MG63 (cell line): ENCODE measurements at regions not wholly inside any gene's neighbourhood (a gene's known extent, or its start where the extent isn't known, plus 50 kb on each side); places are given as distances from the start of the nearest gene placed in this dataset.

ENCODE experiments used
- DNase-seq: peaks from one replicate; pipeline ENCODE4 v3.0.0-alpha.2; 2020
- H3K27me3 ChIP-seq: fragments of 250-450 bp; sonication (Bioruptor Pico); 2 replicates; pipeline ENCODE4 v1.5.1; 2020; ENCODE audit warnings: mild to moderate bottlenecking, moderate library complexity
- H3K36me3 ChIP-seq: fragments of 250-450 bp; sonication (Bioruptor Pico); 2 replicates; pipeline ENCODE4 v1.5.1; 2020; ENCODE audit warnings: mild to moderate bottlenecking, moderate library complexity
- H3K4me3 ChIP-seq: fragments of 250-450 bp; sonication (Bioruptor Pico); 2 replicates; pipeline ENCODE4 v1.5.1; 2020; ENCODE audit warnings: mild to moderate bottlenecking, moderate library complexity
- H3K9me3 ChIP-seq: fragments of 250-450 bp; sonication (Bioruptor Pico); 2 replicates; pipeline ENCODE4 v1.5.1; 2020; ENCODE audit warnings: mild to moderate bottlenecking, moderate library complexity

- H3K36me3 ChIP-seq: no peaks in the 10 kb centered on the region
- no peak overlapping the region for H3K4me3 ChIP-seq
- H3K27me3 ChIP-seq: no peaks in the 10 kb centered on the region
- no peaks in the 10 kb centered on the region for H3K9me3 ChIP-seq
- DNase-seq: no peak
Observed at GRCh38 chr7:52512656-52513055, 522.8 kb upstream of the POM121L12 start.

GRCh38 chr7:52507546-52508255 lies 527.7 kb upstream of the POM121L12 start:
- no peak for DNase-seq
- Histone ChIP-seq H3K36me3 (no peaks in the 10 kb centered on the region), H3K27me3 (no peaks in the 10 kb centered on the region), H3K4me3 (no peak overlapping the region), H3K9me3 (no peaks in the 10 kb centered on the region)

GRCh38 chr7:52506325-52506724 lies 529.1 kb upstream of the POM121L12 start:
- Histone ChIP-seq H3K9me3 (no peaks in the 10 kb centered on the region), H3K4me3 (no peak overlapping the region), H3K27me3 (no peaks in the 10 kb centered on the region), H3K36me3 (no peaks in the 10 kb centered on the region)
- DNase-seq: no peak

- no peaks in the 10 kb centered on the region for H3K36me3 ChIP-seq
- no peak for DNase-seq
- no peaks in the 10 kb centered on the region for H3K27me3 ChIP-seq
- H3K4me3 ChIP-seq: no peak overlapping the region
- H3K9me3 ChIP-seq: no peaks in the 10 kb centered on the region
Observed at GRCh38 chr7:52504561-52504960, 530.9 kb upstream of the POM121L12 start.

GRCh38 chr7:52502281-52502680 lies 533.2 kb upstream of the POM121L12 start:
- H3K27me3 ChIP-seq: no peaks in the 10 kb centered on the region
- no peak overlapping the region for H3K4me3 ChIP-seq
- DNase-seq: no peak
- H3K36me3 ChIP-seq: no peaks in the 10 kb centered on the region
- no peaks in the 10 kb centered on the region for H3K9me3 ChIP-seq

- no peaks in the 10 kb centered on the region for H3K36me3 ChIP-seq
- no peaks in the 10 kb centered on the region for H3K9me3 ChIP-seq
- no peaks in the 10 kb centered on the region for H3K27me3 ChIP-seq
- H3K4me3 ChIP-seq: no peak overlapping the region
- no peak for DNase-seq
Observed at GRCh38 chr7:52501696-52502095, 533.7 kb upstream of the POM121L12 start.

GRCh38 chr7:52500841-52501240 lies 534.6 kb upstream of the POM121L12 start:
- Histone ChIP-seq H3K36me3 (no peaks in the 10 kb centered on the region), H3K27me3 (no peaks in the 10 kb centered on the region), H3K4me3 (no peak overlapping the region), H3K9me3 (no peaks in the 10 kb centered on the region)
- DNase-seq: peak; percentile 17

GRCh38 chr7:52498366-52498765 lies 537.1 kb upstream of the POM121L12 start:
- Histone ChIP-seq H3K9me3 (no peaks in the 10 kb centered on the region), H3K27me3 (no peaks in the 10 kb centered on the region), H3K4me3 (no peak overlapping the region), H3K36me3 (no peaks in the 10 kb centered on the region)
- no peak for DNase-seq

- DNase-seq: no peak
- no peaks in the 10 kb centered on the region for H3K36me3 ChIP-seq
- no peak overlapping the region for H3K4me3 ChIP-seq
- no peaks in the 10 kb centered on the region for H3K27me3 ChIP-seq
- no peaks in the 10 kb centered on the region for H3K9me3 ChIP-seq
Observed at GRCh38 chr7:52486267-52486666, 549.2 kb upstream of the POM121L12 start.

- H3K36me3 ChIP-seq: no peaks in the 10 kb centered on the region
- H3K27me3 ChIP-seq: no peaks in the 10 kb centered on the region
- no peak overlapping the region for H3K4me3 ChIP-seq
- no peaks in the 10 kb centered on the region for H3K9me3 ChIP-seq
- DNase-seq: no peak
Observed at GRCh38 chr7:52482076-52482475, 553.4 kb upstream of the POM121L12 start.

- H3K9me3 ChIP-seq: no peaks in the 10 kb centered on the region
Observed at GRCh38 chr7:52481571-52481970, 553.9 kb upstream of the POM121L12 start.

GRCh38 chr7:52479990-52480389 lies 555.4 kb upstream of the POM121L12 start:
- Histone ChIP-seq H3K9me3 (no peaks in the 10 kb centered on the region), H3K36me3 (no peaks in the 10 kb centered on the region), H3K27me3 (no peaks in the 10 kb centered on the region), H3K4me3 (no peak overlapping the region)
- no peak for DNase-seq

More at GRCh38 chr7:52481571-52481970, 553.9 kb upstream of the POM121L12 start:
- no peak for DNase-seq
- H3K4me3 ChIP-seq: no peak overlapping the region
- no peaks in the 10 kb centered on the region for H3K27me3 ChIP-seq
- H3K36me3 ChIP-seq: no peaks in the 10 kb centered on the region

- Histone ChIP-seq H3K4me3 (no peak overlapping the region), H3K9me3 (no peaks in the 10 kb centered on the region), H3K27me3 (no peaks in the 10 kb centered on the region), H3K36me3 (no peaks in the 10 kb centered on the region)
- no peak for DNase-seq
Observed at GRCh38 chr7:52475001-52475582, 560.3 kb upstream of the POM121L12 start.

- Histone ChIP-seq H3K27me3 (no peaks in the 10 kb centered on the region), H3K4me3 (no peak overlapping the region), H3K9me3 (no peaks in the 10 kb centered on the region), H3K36me3 (no peaks in the 10 kb centered on the region)
- DNase-seq: no peak
Observed at GRCh38 chr7:52473756-52474155, 561.7 kb upstream of the POM121L12 start.

GRCh38 chr7:52472006-52472620 lies 563.3 kb upstream of the POM121L12 start:
- no peaks in the 10 kb centered on the region for H3K27me3 ChIP-seq
- no peaks in the 10 kb centered on the region for H3K9me3 ChIP-seq
- H3K4me3 ChIP-seq: no peak overlapping the region
- DNase-seq: no peak
- no peaks in the 10 kb centered on the region for H3K36me3 ChIP-seq

- H3K9me3 ChIP-seq: no peaks in the 10 kb centered on the region
- no peak for DNase-seq
- no peak overlapping the region for H3K4me3 ChIP-seq
- H3K27me3 ChIP-seq: no peaks in the 10 kb centered on the region
- H3K36me3 ChIP-seq: no peaks in the 10 kb centered on the region
Observed at GRCh38 chr7:52465216-52465615, 570.2 kb upstream of the POM121L12 start.

GRCh38 chr7:52463341-52463740 lies 572.1 kb upstream of the POM121L12 start:
- no peak for DNase-seq
- no peaks in the 10 kb centered on the region for H3K27me3 ChIP-seq
- no peaks in the 10 kb centered on the region for H3K36me3 ChIP-seq
- no peaks in the 10 kb centered on the region for H3K9me3 ChIP-seq
- no peak overlapping the region for H3K4me3 ChIP-seq

- Histone ChIP-seq H3K27me3 (no peaks in the 10 kb centered on the region), H3K4me3 (no peak overlapping the region), H3K36me3 (no peaks in the 10 kb centered on the region), H3K9me3 (no peaks in the 10 kb centered on the region)
- DNase-seq: no peak
Observed at GRCh38 chr7:52462474-52462873, 573.0 kb upstream of the POM121L12 start.
